ENCODE measurements at regions not wholly inside any gene's neighbourhood (a gene's known extent, or its start where the extent isn't known, plus 50 kb on each side); places are given as distances from the start of the nearest gene placed in this dataset.

GRCh38 chrX:4253092-4253491 lies 539.6 kb upstream of the PRKX start:
- no peak overlapping the region for H3K27ac ChIP-seq
- H3K9me3 ChIP-seq = no peaks in the 10 kb centered on the region
- no peak overlapping the region for H3K4me3 ChIP-seq
- H3K36me3 ChIP-seq (replicated peaks in 1 of 2; ENCODE audit: insufficient read depth in 1 of 2, low read depth in 2 of 2) = no peaks in the 10 kb centered on the region
- ATAC-seq = no peak
- intact Hi-C loops (cut with DNase I) = no loop called here
- 31 to 50% methylated on average over 2 of the region's 2 CpGs for WGBS, 2 donors
- no peaks in the 10 kb centered on the region for H3K4me1 ChIP-seq
- H3K27me3 ChIP-seq = no peaks in the 10 kb centered on the region
- TF ChIP-seq POLR2A (IDR thresholded peaks at IDR 0.05) = no peak
- DNase-seq = no peak

DNA sequence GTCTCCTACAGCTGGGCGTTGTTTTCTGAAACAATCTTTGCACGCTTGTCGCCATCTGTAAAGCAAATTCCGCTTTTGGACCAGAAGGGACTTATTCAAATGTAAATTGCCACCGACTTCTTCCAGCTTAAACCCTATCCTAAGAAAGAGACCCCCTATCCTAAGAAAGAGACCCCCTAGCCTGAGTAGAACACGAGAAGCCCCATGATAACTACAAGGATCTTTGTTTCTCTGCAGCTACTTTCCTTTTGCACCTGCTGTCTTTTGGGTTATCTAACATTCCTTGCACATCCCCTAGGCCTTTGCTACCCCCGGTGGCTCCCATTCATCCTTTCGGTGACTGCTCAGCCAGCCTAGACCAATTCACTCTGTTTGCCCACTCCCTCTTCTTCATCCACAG lies 536.0 kb upstream of the PRKX start:
- H3K27me3 ChIP-seq = no peaks in the 10 kb centered on the region
- DNase-seq (no peak), ATAC-seq (no peak)
- no peak overlapping the region for H3K4me3 ChIP-seq
- H3K27ac ChIP-seq = no peak overlapping the region
- intact Hi-C loops (cut with DNase I) = no loop called here
- no peaks in the 10 kb centered on the region for H3K36me3 ChIP-seq (replicated peaks in 1 of 2; ENCODE audit: insufficient read depth in 1 of 2, low read depth in 2 of 2)
- no peaks in the 10 kb centered on the region for H3K4me1 ChIP-seq
- TF ChIP-seq POLR2A (IDR thresholded peaks at IDR 0.05) = no peak
- TF ChIP-seq, protein P1, sequence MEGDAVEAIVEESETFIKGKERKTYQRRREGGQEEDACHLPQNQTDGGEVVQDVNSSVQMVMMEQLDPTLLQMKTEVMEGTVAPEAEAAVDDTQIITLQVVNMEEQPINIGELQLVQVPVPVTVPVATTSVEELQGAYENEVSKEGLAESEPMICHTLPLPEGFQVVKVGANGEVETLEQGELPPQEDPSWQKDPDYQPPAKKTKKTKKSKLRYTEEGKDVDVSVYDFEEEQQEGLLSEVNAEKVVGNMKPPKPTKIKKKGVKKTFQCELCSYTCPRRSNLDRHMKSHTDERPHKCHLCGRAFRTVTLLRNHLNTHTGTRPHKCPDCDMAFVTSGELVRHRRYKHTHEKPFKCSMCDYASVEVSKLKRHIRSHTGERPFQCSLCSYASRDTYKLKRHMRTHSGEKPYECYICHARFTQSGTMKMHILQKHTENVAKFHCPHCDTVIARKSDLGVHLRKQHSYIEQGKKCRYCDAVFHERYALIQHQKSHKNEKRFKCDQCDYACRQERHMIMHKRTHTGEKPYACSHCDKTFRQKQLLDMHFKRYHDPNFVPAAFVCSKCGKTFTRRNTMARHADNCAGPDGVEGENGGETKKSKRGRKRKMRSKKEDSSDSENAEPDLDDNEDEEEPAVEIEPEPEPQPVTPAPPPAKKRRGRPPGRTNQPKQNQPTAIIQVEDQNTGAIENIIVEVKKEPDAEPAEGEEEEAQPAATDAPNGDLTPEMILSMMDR (IDR thresholded peaks at IDR 0.05) = no peak
- H3K9me3 ChIP-seq = no peaks in the 10 kb centered on the region
- 40 to 41% methylated on average over 8 of the region's 8 CpGs for WGBS, 2 donors

GRCh38 chrX:4243759-4244158 lies 530.3 kb upstream of the PRKX start:
- Histone ChIP-seq H3K27ac (no peak overlapping the region), H3K27me3 (no peaks in the 10 kb centered on the region), H3K4me3 (no peak overlapping the region), H3K36me3 (replicated peaks in 1 of 2; ENCODE audit: insufficient read depth in 1 of 2, low read depth in 2 of 2) (no peaks in the 10 kb centered on the region), H3K9me3 (no peaks in the 10 kb centered on the region), H3K4me1 (no peaks in the 10 kb centered on the region)
- ATAC-seq = no peak
- WGBS, 2 donors = 0% methylated on average over 2 of the region's 2 CpGs
- DNase-seq = no peak
- intact Hi-C loops (cut with DNase I) = no loop called here
- no peak for TF ChIP-seq POLR2A (IDR thresholded peaks at IDR 0.05)

- H3K9me3 ChIP-seq = no peaks in the 10 kb centered on the region
- no peaks in the 10 kb centered on the region for H3K27me3 ChIP-seq
- intact Hi-C loops (cut with DNase I) = no loop called here
- TF ChIP-seq POLR2A (IDR thresholded peaks at IDR 0.05) = no peak
- TF ChIP-seq, protein P1 (IDR thresholded peaks at IDR 0.05) = no peak
- ATAC-seq = no peak
- H3K36me3 ChIP-seq (replicated peaks in 1 of 2; ENCODE audit: insufficient read depth in 1 of 2, low read depth in 2 of 2) = no peaks in the 10 kb centered on the region
- WGBS, 2 donors = 50 to 64% methylated on average over 6 of the region's 6 CpGs
- H3K27ac ChIP-seq = no peak overlapping the region
- no peak overlapping the region for H3K4me3 ChIP-seq
- DNase-seq = no peak
- H3K4me1 ChIP-seq = no peaks in the 10 kb centered on the region
These were observed 527.2 kb upstream of the PRKX start for GRCh38 chrX:4240541-4241194.

DNA sequence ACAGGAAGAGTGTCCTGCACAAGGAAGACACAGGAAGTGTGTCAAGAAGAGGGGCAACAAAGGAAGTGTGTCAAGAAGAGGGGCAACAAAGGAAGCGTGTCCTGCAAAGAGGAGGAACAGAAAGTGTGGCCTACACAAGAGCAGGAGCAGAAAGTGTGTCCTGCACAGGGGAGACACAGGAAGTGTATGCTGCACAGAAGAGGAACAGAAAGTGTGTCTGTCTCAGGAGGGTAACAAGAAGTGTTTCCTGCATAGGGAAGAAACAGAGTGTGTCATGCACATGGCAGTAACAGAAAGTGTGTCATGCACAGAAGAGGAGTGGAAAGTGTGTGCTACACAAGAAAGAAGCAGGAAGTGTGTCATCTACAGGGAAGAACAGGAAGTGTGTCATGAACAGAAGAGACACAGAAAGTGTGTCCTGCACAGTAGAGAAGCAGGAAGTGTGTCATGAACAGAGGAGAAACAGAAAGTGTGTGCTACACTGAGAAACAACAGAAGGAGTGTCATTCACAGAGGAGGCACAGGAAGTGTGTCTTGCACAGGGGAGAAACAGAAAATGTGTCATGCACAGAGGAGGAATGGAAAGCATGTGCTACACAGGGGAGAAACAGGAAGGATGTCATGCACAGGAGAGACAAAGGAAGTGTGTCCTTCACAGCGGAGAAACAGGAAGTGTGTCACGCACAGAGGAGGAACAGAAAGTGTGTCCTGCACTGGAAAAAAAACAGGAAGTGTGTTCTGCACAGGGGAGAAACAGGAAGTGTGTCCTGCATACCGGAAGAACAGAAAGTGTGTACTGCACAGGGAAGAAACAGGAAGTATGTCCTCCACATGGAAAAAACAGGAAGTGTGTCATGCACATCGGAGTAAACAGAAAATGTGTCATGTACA lies 526.4 kb upstream of the PRKX start:
- no peak for DNase-seq
- H3K36me3 ChIP-seq (replicated peaks in 1 of 2; ENCODE audit: insufficient read depth in 1 of 2, low read depth in 2 of 2) = no peaks in the 10 kb centered on the region
- WGBS, 2 donors = 44 to 63% methylated on average over 5 of the region's 5 CpGs
- no peaks in the 10 kb centered on the region for H3K4me1 ChIP-seq
- ATAC-seq = no peak
- H3K27ac ChIP-seq = no peak overlapping the region
- intact Hi-C loops (cut with DNase I) = no loop called here
- no peaks in the 10 kb centered on the region for H3K27me3 ChIP-seq
- TF ChIP-seq, protein P1 (IDR thresholded peaks at IDR 0.05) = no peak
- TF ChIP-seq POLR2A (IDR thresholded peaks at IDR 0.05) = no peak
- H3K9me3 ChIP-seq = no peaks in the 10 kb centered on the region
- H3K4me3 ChIP-seq = no peak overlapping the region
